ENCODE measurements at regions not wholly inside any gene's neighbourhood (a gene's known extent, or its start where the extent isn't known, plus 50 kb on each side); places are given as distances from the start of the nearest gene placed in this dataset.

GRCh38 chr13:47186471-47186870, 289.6 kb upstream of the HTR2A start:
- no peak for TF ChIP-seq CTCF (IDR thresholded peaks at IDR 0.05)

GRCh38 chr13:47184321-47184720, 287.5 kb upstream of the HTR2A start:
- no peak for TF ChIP-seq CTCF (IDR thresholded peaks at IDR 0.05)

GRCh38 chr13:47179321-47179720, 282.5 kb upstream of the HTR2A start:
- no peak for TF ChIP-seq CTCF (IDR thresholded peaks at IDR 0.05)

GRCh38 chr13:47178090-47178950, 281.5 kb upstream of the HTR2A start:
- no peak for TF ChIP-seq CTCF (IDR thresholded peaks at IDR 0.05)

- no peak for TF ChIP-seq CTCF (IDR thresholded peaks at IDR 0.05)
Measured at GRCh38 chr13:47175172-47175866, 278.5 kb upstream of the HTR2A start.

GRCh38 chr13:47170971-47171370, 274.1 kb upstream of the HTR2A start:
- no peak for TF ChIP-seq CTCF (IDR thresholded peaks at IDR 0.05)

GRCh38 chr13:47168618-47169017, 271.8 kb upstream of the HTR2A start:
- TF ChIP-seq CTCF (IDR thresholded peaks at IDR 0.05) = no peak
